AML-193 (cell line): ENCODE measurements at regions not wholly inside any gene's neighbourhood (a gene's known extent, or its start where the extent isn't known, plus 50 kb on each side); places are given as distances from the start of the nearest gene placed in this dataset.

ENCODE experiments used
- DNase-seq, 2 experiments: peaks; one replicate each; lab custom pipeline; 2025; lab: John Stamatoyannopoulos, UW

- DNase-seq, result no peak
Observed at GRCh38 chr11:56932572-56933220, 56.0 kb upstream of the OR5AK2 start.

DNA sequence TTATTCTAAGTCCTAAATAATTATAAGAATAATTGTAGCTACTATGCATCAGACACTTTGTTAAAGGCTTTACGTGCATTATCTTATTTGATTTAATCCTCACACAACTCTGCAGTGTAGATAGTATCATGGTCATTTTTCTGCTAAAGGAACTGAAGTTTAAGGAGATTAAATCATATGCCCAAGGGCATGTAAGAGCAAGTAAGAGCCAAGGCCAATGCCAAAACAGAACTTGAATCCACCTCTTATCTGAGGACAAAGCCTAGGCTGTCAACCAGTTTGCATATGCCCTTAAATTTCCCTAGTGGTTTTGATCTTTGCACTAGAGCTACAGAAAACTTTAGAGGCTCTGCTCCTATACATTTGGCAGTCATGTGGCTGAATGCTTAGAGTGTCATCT, 65.6 kb upstream of the OR5AK2 start:
- no peak for DNase-seq

DNA sequence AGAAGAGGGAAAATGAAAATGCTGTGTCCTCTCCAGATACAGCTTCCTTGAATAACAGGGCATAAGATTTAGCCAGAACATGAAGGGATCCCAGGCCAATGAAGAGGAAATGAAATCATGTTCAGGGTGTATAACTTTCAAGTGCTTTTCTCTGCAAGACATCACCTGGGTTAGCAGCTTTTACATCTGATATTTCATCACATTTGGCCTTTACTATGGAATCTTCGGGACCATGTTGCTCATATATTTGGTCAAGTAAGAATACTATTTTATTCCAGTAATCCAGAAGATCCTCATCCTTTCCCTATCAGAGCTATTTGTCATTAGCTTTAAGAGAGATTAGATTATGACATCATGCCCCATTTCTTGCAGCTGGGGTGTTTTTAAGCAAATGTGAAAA, 66.3 kb upstream of the OR5AK2 start:
- no peak for DNase-seq

DNA sequence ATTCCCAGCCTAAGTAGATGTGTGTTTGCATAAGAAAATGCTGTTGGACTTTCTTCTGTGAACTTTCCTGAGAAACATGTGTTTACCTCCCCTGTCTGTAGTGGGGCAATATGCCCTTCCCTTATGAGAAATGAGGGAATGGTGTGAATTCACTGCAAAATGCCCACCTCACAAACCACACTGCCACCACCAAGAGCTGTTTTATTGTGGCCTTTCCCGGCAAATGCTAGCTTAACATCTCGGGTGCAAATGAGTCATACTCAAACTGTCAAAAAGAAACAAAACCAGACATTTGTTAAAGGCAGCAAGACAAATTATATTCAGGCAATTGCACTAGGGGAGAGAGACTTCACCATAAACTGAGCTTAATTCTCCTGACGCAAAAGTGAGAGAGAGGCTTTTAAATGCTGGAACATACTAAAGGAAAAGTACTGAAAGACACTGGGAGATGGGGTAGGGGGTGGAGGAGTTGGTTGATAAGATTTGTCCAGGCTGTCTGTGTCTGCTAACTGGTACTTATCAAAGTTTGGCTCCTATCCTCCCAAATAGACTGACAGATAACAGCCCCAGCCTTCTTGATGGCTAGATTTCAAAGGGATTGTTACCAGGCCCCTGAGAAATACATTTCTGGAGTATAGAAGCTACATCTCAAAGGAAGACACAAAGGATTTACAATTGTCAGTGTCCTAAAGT, 70.9 kb upstream of the OR5AK2 start:
- DNase-seq, result no peak

- DNase-seq, result no peak
Observed at GRCh38 chr11:56916587-56916986, 72.1 kb upstream of the OR5AK2 start.

DNA sequence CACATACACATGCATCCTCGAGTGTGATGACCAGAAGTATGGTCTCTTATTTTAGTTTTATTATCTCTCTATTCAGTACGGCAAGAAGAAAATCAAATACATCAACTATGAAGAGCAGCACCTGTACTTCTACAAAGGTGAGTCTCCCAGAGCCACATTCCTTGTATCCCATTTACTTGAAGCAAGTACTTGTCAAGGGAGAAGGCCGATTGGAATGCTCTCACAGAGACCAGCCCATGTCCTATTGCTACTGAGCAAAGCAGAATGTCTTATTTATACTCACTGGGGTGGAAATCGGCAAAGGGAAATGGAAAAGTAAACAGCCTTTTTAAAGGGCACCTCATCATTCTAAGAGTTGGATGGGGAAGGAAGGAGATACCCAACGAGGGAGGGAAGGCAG, 72.6 kb upstream of the OR5AK2 start:
- no peak for DNase-seq

DNA sequence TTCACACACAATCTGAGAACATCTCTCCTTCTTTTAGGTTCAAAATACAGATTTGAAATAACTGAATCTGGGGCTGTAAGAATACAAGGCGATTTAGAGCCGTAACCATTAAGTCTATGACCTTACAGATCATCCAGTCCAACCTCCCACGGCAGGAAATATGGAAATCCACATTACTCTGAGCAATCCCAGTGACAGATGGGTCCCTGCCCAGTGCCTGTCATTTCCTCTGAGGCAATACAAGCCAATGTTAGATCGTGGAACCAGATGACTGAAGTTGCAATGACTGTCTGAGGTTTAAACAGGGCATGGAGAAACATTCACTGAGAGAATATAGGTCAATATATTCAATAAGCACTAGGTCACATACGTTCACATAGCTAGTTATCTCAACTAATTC, 77.4 kb upstream of the OR5AK2 start:
- no peak for DNase-seq

DNA sequence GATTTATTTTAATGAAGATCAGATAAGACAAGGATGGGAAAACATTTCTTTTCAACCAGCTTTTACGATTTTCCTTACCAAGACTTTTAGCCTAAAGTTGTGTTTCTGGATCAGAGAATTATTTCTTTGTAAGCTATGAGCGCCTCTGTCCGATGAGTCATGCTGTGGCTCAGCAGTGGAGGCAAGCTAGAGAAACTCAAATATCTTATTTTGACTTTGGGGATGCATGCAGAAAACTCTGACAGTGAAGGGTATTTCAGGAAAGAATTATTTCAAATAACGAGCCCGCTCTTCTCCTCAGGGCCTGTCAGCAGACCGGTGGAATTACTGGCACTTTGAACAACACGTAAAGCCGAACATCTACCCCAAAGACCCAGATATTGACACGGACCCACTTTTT, 77.9 kb upstream of the OR5AK2 start:
- DNase-seq, result no peak

- DNase-seq, result no peak
Observed at GRCh38 chr11:56910046-56910773, 78.5 kb upstream of the OR5AK2 start.

GRCh38 chr11:56909563-56909962, 79.2 kb upstream of the OR5AK2 start:
- no peak for DNase-seq

DNA sequence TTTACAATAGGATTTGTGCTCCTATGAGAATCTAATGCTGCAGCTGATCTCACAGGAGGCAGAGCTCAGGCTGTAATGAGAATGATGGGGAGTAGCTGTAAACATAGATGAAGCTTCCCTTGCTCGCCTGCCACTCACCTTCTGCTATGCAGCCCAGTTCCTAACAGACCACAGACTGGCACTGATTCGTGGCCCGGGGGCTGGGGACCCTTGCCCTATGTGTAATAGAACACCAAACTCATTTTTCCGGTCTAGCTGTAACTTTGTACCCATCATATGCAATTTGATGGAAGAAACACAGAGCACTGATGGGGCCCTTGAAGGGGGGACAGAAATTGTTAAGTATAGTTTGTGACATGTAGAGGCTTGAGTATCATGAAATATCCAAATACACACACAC, 79.6 kb upstream of the OR5AK2 start:
- no peak for DNase-seq

GRCh38 chr11:56906683-56907148, 82.0 kb upstream of the OR5AK2 start:
- DNase-seq, result no peak

GRCh38 chr11:56905936-56906335, 82.8 kb upstream of the OR5AK2 start:
- no peak for DNase-seq

GRCh38 chr11:56905442-56905841, 83.3 kb upstream of the OR5AK2 start:
- no peak for DNase-seq

- DNase-seq, result no peak
Observed at GRCh38 chr11:56898856-56899255, 89.9 kb upstream of the OR5AK2 start.

- no peak for DNase-seq
Observed at GRCh38 chr11:56890584-56891305, 98.0 kb upstream of the OR5AK2 start.

GRCh38 chr11:56889986-56890385, 98.7 kb upstream of the OR5AK2 start:
- DNase-seq, result no peak

GRCh38 chr11:56887940-56888339, 100.8 kb upstream of the OR5AK2 start:
- DNase-seq, result no peak

DNA sequence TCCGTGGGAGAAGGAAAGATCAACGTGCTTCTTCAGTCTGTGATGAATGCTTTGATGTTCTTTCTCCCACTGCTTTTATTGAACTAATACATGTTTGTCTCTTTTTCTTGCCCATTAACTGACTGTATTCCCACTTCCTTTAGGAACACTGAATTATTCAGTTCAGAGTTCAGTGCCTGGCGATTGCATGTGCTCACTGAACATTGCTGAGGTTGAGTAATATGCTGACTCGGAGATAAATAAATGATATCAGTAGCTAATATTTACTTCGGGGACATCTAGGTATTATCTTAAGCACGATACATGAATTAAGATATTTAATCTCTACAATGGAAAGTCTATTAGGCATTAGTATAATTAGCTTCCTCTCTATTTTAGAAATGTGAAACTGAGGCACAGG, 102.3 kb upstream of the OR5AK2 start:
- DNase-seq, result no peak

DNA sequence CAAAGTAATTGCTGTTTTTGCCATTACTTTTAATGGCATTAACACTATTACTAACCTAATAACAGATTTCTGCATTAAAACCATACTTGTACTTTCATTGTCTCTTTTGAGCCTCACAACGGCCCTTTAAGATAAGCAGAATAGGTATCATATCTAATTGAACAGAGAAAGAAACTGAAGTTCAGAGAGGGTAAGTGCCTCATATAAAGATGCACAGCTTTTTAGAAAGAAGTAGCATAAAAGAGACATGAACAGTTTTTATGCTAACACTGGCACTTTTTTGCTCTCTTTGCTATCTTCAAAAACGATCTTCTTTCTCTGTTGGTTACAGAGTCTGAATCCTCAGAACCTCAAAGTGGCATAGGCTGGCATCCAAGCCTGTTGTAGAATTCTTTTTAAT, 102.9 kb upstream of the OR5AK2 start:
- DNase-seq, result no peak

GRCh38 chr11:56885177-56885576, 103.5 kb upstream of the OR5AK2 start:
- DNase-seq, result no peak

DNA sequence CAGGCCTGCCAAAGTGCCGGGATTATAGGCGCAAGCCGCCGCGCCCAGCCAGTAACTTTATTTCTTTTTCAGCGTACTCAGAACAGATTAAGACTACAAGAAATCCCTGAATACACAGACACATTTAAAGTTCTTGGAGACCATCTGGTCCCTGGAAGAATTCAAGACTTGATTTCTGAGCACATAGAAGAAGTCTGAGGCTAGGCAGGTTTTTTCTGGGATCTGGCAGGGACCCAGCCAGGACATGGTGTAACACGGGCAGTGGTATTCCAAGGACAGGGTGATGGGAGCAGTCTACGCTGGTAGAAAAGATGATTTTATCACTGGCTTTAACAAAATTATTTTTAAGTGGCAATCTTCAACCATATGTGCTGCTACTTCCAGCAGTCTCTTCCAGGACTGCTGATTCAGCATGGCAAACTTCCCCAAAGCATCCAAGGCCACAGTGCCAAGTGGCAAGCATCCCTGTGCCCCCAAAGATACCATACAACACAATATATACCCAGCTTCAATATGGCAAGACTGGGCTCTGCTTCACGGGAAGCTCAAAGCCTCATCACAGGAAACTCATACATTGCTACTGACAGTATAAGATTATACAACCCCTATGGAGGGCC, 105.2 kb upstream of the OR5AK2 start:
- DNase-seq, result no peak
